ENCODE measurements at regions not wholly inside any gene's neighbourhood (a gene's known extent, or its start where the extent isn't known, plus 50 kb on each side); places are given as distances from the start of the nearest gene placed in this dataset.

GRCh38 chr6:119539066-119539746, 189.6 kb upstream of the MAN1A1 start (continued):
- TF ChIP-seq, protein P1, sequence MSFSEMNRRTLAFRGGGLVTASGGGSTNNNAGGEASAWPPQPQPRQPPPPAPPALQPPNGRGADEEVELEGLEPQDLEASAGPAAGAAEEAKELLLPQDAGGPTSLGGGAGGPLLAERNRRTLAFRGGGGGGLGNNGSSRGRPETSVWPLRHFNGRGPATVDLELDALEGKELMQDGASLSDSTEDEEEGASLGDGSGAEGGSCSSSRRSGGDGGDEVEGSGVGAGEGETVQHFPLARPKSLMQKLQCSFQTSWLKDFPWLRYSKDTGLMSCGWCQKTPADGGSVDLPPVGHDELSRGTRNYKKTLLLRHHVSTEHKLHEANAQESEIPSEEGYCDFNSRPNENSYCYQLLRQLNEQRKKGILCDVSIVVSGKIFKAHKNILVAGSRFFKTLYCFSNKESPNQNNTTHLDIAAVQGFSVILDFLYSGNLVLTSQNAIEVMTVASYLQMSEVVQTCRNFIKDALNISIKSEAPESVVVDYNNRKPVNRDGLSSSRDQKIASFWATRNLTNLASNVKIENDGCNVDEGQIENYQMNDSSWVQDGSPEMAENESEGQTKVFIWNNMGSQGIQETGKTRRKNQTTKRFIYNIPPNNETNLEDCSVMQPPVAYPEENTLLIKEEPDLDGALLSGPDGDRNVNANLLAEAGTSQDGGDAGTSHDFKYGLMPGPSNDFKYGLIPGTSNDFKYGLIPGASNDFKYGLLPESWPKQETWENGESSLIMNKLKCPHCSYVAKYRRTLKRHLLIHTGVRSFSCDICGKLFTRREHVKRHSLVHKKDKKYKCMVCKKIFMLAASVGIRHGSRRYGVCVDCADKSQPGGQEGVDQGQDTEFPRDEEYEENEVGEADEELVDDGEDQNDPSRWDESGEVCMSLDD (tag by site-specific recombination; IDR thresholded peaks at IDR 0.05), result no peak
- no peak for TF ChIP-seq ZFHX2 (tag by site-specific recombination; conservative IDR thresholded peaks at IDR 0.05)
- no peak for TF ChIP-seq YY2 (tag by site-specific recombination; IDR thresholded peaks at IDR 0.05)
- no peak for TF ChIP-seq SP2 (tag by site-specific recombination; IDR thresholded peaks at IDR 0.05)
- TF ChIP-seq, protein P2, sequence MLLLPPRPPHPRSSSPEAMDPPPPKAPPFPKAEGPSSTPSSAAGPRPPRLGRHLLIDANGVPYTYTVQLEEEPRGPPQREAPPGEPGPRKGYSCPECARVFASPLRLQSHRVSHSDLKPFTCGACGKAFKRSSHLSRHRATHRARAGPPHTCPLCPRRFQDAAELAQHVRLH (tag by site-specific recombination; IDR thresholded peaks at IDR 0.05), result no peak
- TF ChIP-seq, protein P3, sequence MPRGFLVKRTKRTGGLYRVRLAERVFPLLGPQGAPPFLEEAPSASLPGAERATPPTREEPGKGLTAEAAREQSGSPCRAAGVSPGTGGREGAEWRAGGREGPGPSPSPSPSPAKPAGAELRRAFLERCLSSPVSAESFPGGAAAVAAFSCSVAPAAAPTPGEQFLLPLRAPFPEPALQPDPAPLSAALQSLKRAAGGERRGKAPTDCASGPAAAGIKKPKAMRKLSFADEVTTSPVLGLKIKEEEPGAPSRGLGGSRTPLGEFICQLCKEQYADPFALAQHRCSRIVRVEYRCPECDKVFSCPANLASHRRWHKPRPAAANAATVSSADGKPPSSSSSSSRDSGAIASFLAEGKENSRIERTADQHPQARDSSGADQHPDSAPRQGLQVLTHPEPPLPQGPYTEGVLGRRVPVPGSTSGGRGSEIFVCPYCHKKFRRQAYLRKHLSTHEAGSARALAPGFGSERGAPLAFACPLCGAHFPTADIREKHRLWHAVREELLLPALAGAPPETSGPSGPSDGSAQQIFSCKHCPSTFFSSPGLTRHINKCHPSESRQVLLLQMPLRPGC (tag by site-specific recombination; IDR thresholded peaks at IDR 0.05), result no peak
- TF ChIP-seq ZNF473 (tag by site-specific recombination; IDR thresholded peaks at IDR 0.05), result no peak
- no peak for TF ChIP-seq ZNF560 (tag by site-specific recombination; IDR thresholded peaks at IDR 0.05; ENCODE audit: borderline replicate concordance)

GRCh38 chr6:119536666-119537065, 187.1 kb upstream of the MAN1A1 start:
- H3K27ac ChIP-seq (ENCODE audit: extremely low read depth, low read depth, low read length), result no peak overlapping the region
- no peaks in the 10 kb centered on the region for H3K36me3 ChIP-seq (ENCODE audit: control insufficient read depth in 2 of 2, insufficient read depth in 1 of 2, low read length in 2 of 2)
- no peak overlapping the region for H3K4me3 ChIP-seq (ENCODE audit: low read depth, low read length)
- H3K4me1 ChIP-seq (ENCODE audit: control insufficient read depth, insufficient read depth, low read length), result no peaks in the 10 kb centered on the region
- ChIA-PET POLR2A (no interaction called here), CTCF (no interaction called here)
- no peaks in the 10 kb centered on the region for H3K9me3 ChIP-seq (ENCODE audit: control insufficient read depth, insufficient read depth, low read depth, low read length)
- no peak for TF ChIP-seq ZNF138 (tag by site-specific recombination; IDR thresholded peaks at IDR 0.05; ENCODE audit: borderline replicate concordance)
- TF ChIP-seq ZNF518A (tag by site-specific recombination; conservative IDR thresholded peaks at IDR 0.05; ENCODE audit: low read depth), result no peak
- no peak for TF ChIP-seq SALL2 (tag by site-specific recombination; IDR thresholded peaks at IDR 0.05; ENCODE audit: borderline replicate concordance)
- no peak for TF ChIP-seq ZNF548 (tag by site-specific recombination; IDR thresholded peaks at IDR 0.05)
- TF ChIP-seq ZNF624 (tag by site-specific recombination; IDR thresholded peaks at IDR 0.05), result no peak
- no peak for TF ChIP-seq KLF9 (tag by site-specific recombination; IDR thresholded peaks at IDR 0.05; ENCODE audit: low read depth)
- no peak for TF ChIP-seq ZNF350 (tag by site-specific recombination; IDR thresholded peaks at IDR 0.05)
- TF ChIP-seq ZNF555 (tag by site-specific recombination; conservative IDR thresholded peaks at IDR 0.05), result no peak
- TF ChIP-seq ZNF2 (tag by site-specific recombination; IDR thresholded peaks at IDR 0.05), result no peak
- TF ChIP-seq, protein P4, sequence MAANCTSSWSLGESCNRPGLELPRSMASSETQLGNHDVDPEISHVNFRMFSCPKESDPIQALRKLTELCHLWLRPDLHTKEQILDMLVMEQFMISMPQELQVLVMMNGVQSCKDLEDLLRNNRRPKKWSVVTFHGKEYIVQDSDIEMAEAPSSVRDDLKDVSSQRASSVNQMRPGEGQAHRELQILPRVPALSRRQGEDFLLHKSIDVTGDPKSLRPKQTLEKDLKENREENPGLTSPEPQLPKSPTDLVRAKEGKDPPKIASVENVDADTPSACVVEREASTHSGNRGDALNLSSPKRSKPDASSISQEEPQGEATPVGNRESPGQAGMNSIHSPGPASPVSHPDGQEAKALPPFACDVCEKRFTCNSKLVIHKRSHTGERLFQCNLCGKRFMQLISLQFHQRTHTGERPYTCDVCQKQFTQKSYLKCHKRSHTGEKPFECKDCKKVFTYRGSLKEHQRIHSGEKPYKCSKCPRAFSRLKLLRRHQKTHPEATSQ (tag by site-specific recombination; IDR thresholded peaks at IDR 0.05), result no peak
- TF ChIP-seq SCRT1 (tag by site-specific recombination; IDR thresholded peaks at IDR 0.05; ENCODE audit: borderline replicate concordance), result no peak
- no peak for TF ChIP-seq ZBTB6 (tag by site-specific recombination; IDR thresholded peaks at IDR 0.05)
- TF ChIP-seq ZFP41 (tag by site-specific recombination; IDR thresholded peaks at IDR 0.05; ENCODE audit: borderline replicate concordance), result no peak
- no peak for TF ChIP-seq WT1 (tag by site-specific recombination; IDR thresholded peaks at IDR 0.05)
- TF ChIP-seq ZNF654 (tag by site-specific recombination; IDR thresholded peaks at IDR 0.05; ENCODE audit: low read depth), result no peak

All from HEK293 (cell line).